GM13977 (cell line): ENCODE measurements at regions not wholly inside any gene's neighbourhood (a gene's known extent, or its start where the extent isn't known, plus 50 kb on each side); places are given as distances from the start of the nearest gene placed in this dataset.

Experiments used
- DNase-seq: peaks from one replicate; pipeline ENCODE4 v3.0.0; 2012; ENCODE audit warnings: low spot score
- in situ Hi-C: fragments of 300-500 bp; cut with MboI; formaldehyde crosslinking; loops from one replicate; pipeline ENCODE4 v1.12.0; 2022; ENCODE audit warnings: low sequenced_read_pairs, low pct_unique_long_range_greater_than_20kb, mixed read lengths, inconsistent platforms; ENCODE audit not compliant: unreplicated experiment
- TF ChIP-seq, protein P1 (sequence below): IDR thresholded peaks from 2 replicates; pipeline ENCODE4 v1.5.1; 2012; ENCODE audit warnings: mild to moderate bottlenecking, control low read depth; ENCODE audit not compliant: insufficient read depth; ENCODE audit errors: extremely low read depth, missing control alignments

GRCh38 chr15:69802432-69802831, 295.3 kb downstream of the TLE3 start:
- in situ Hi-C loops = no loop called here
- TF ChIP-seq, protein P1, sequence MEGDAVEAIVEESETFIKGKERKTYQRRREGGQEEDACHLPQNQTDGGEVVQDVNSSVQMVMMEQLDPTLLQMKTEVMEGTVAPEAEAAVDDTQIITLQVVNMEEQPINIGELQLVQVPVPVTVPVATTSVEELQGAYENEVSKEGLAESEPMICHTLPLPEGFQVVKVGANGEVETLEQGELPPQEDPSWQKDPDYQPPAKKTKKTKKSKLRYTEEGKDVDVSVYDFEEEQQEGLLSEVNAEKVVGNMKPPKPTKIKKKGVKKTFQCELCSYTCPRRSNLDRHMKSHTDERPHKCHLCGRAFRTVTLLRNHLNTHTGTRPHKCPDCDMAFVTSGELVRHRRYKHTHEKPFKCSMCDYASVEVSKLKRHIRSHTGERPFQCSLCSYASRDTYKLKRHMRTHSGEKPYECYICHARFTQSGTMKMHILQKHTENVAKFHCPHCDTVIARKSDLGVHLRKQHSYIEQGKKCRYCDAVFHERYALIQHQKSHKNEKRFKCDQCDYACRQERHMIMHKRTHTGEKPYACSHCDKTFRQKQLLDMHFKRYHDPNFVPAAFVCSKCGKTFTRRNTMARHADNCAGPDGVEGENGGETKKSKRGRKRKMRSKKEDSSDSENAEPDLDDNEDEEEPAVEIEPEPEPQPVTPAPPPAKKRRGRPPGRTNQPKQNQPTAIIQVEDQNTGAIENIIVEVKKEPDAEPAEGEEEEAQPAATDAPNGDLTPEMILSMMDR = no peak
- no peak for DNase-seq

GRCh38 chr15:69804786-69805185, 292.9 kb downstream of the TLE3 start:
- in situ Hi-C loops = no loop called here
- TF ChIP-seq, protein P1 = no peak
- no peak for DNase-seq

DNA sequence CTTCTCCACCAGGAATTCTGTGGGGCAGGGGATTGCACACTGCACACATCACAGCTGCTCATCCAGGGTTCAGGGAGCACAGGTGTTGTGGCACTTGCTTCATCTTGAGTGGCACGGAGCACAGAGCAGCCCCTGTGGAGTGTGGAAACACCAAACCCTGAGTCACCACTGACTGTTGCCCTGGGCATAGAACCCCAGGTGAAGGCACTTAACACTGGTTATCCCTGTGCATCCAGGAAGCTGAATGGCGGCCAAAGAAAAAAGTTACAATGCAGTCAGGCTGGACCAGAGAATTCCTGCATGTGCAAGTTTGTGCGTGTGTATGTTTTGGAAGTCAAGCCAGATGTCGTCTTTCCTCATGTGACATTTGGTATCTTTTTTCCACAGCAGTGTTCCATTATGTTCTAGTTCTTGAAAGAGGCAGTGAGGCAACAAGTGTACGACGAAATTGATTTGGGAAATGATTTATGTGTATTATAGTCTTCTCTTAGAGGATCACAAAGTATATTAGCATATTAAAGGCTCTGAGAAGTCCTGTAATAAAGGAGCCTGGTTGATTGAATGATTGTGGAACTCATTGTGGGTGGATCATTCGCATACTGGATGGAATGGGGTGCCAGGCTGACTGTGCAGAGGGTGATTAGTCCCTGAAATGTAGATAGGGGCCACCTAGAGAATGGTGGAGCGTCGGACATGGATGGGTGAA, 292.3 kb downstream of the TLE3 start:
- TF ChIP-seq, protein P1 = no peak
- in situ Hi-C loops = no loop called here
- DNase-seq = no peak

- no peak for DNase-seq
- in situ Hi-C loops = no loop called here
- TF ChIP-seq, protein P1 = no peak
These were observed 291.3 kb downstream of the TLE3 start for GRCh38 chr15:69806287-69806915.

GRCh38 chr15:69807721-69808120, 290.0 kb downstream of the TLE3 start:
- TF ChIP-seq, protein P1 = no peak

DNA sequence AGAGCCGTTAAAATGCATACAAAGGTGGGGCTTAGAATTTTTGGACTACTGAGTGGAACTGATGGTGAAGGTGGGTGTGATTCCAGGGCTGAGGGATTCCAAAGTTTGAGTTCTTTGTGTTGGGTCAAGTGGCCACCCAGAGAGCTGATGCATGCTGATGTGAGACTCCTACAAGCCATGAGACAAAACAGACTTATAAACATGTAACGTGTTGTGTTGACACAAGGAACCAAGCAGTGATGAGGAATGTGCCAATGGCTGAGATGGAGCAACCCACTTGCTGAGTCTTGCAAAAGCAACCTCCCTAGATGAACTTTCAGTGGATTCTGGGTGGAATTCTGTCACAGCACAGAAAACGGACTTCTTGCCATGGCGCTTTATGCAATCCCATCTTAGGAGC, 289.0 kb downstream of the TLE3 start:
- DNase-seq = no peak
- TF ChIP-seq, protein P1 = no peak

More at GRCh38 chr15:69807721-69808120, 290.0 kb downstream of the TLE3 start:
- DNase-seq = no peak
- in situ Hi-C loops = no loop called here

More for the DNA sequence above, 289.0 kb downstream of the TLE3 start:
- in situ Hi-C loops = no loop called here
